Esophagus squamous epithelium (tissue), 5 donors: ENCODE measurements at regions not wholly inside any gene's neighbourhood (a gene's known extent, or its start where the extent isn't known, plus 50 kb on each side); places are given as distances from the start of the nearest gene placed in this dataset.

Source experiments
- DNase-seq: peaks from one replicate; lab custom pipeline; 2025; lab: John Stamatoyannopoulos, UW
- H3K27ac ChIP-seq, 4 donors: fragments of 200-600 bp; sonication (generic); one replicate each; pipeline ENCODE4 v1.5.1; 2016 to 2019; ENCODE audit warnings: mild to moderate bottlenecking in 1 of 4
- H3K27me3 ChIP-seq, 4 donors: fragments of 200-600 bp; sonication (generic); 1 replicate in 3 of 4; 2 replicates in 1 of 4; pipeline versions ENCODE4 v1.5.1 to v1.6.0; 2017 to 2021; ENCODE audit warnings: antibody characterized with exemption in 1 of 4
- H3K36me3 ChIP-seq, 3 donors: fragments of 200-600 bp; sonication (generic); one replicate each; pipeline ENCODE4 v1.5.1; 2016 to 2019
- H3K4me1 ChIP-seq, 3 donors: fragments of 200-600 bp; sonication (generic); one replicate each; pipeline ENCODE4 v1.5.1; 2017 to 2019
- H3K4me3 ChIP-seq, 4 donors: fragments of 200-600 bp; sonication (generic); 1 replicate in 3 of 4; 2 replicates in 1 of 4; pipeline ENCODE4 v1.5.1; 2016 to 2019; ENCODE audit warnings: mild to moderate bottlenecking in 2 of 4, moderate library complexity in 1 of 4
- H3K9me3 ChIP-seq, 3 donors: fragments of 200-600 bp; sonication (generic); one replicate each; pipeline ENCODE4 v1.5.1; 2016 to 2019
- CTCF ChIP-seq, 6 experiments: fragments of 450-650 bp in 4 of 6; fragments of 200-600 bp in 2 of 6; sonication (generic) in 2 of 6; IDR thresholded peaks; one replicate each; pipeline ENCODE4 v1.5.1; 2016 to 2019; ENCODE audit warnings: antibody characterized with exemption in 6 of 6, mild to moderate bottlenecking in 4 of 6, moderate library complexity in 4 of 6
- POLR2A ChIP-seq, 4 donors: fragments of 450-650 bp; IDR thresholded peaks; one replicate each; pipeline ENCODE4 v1.6.1; 2017; ENCODE audit warnings: antibody characterized with exemption in 4 of 4, mild to moderate bottlenecking in 4 of 4, moderate library complexity in 3 of 4
- WGBS, 2 donors: methylation state at CpG; one replicate each; pipeline ENCODE4 v1.1.5; 2018; 5-methylcytosine and 5-hydroxymethylcytosine counted together
- intact Hi-C: fragments of 100-400 bp; cut with DNase I; formaldehyde crosslinking; loops from one replicate; pipeline ENCODE4 v1.15.0; 2022
- donor health status: DM: yes; HTN: yes; CAD: no.

- DNase-seq = no peak
- Histone ChIP-seq H3K4me3 (no peak overlapping the region), H3K4me1 (no peaks in the 10 kb centered on the region), H3K27me3 (peaks cover 0 to 3% (median 0%) of the 10 kb centered on the region in 4 donors), H3K9me3 (no peaks in the 10 kb centered on the region), H3K27ac (no peak overlapping the region), H3K36me3 (no peaks in the 10 kb centered on the region)
- TF ChIP-seq POLR2A (IDR thresholded peaks at IDR 0.05) (no peak), CTCF (IDR thresholded peaks at IDR 0.05) (no peak)
- WGBS, 2 donors = 88 to 92% methylated on average over 2 of the region's 2 CpGs
- intact Hi-C loops = no loop called here
Observed at GRCh38 chr4:24411806-24412205, 172.5 kb downstream of the DHX15 start.

GRCh38 chr4:24411299-24411698 lies 173.1 kb downstream of the DHX15 start:
- Histone ChIP-seq H3K36me3 (no peaks in the 10 kb centered on the region), H3K4me3 (no peak overlapping the region), H3K9me3 (no peaks in the 10 kb centered on the region), H3K27me3 (peaks cover 0 to 3% (median 0%) of the 10 kb centered on the region in 4 donors), H3K4me1 (no peaks in the 10 kb centered on the region), H3K27ac (no peak overlapping the region)
- WGBS, 2 donors = 87 to 89% methylated on average over 2 of the region's 2 CpGs
- TF ChIP-seq POLR2A (IDR thresholded peaks at IDR 0.05) (no peak), CTCF (IDR thresholded peaks at IDR 0.05) (no peak)
- intact Hi-C loops = no loop called here
- no peak for DNase-seq

GRCh38 chr4:24408640-24409039 lies 175.7 kb downstream of the DHX15 start:
- TF ChIP-seq CTCF (IDR thresholded peaks at IDR 0.05) (no peak), POLR2A (IDR thresholded peaks at IDR 0.05) (no peak)
- Histone ChIP-seq H3K4me3 (no peak overlapping the region), H3K9me3 (no peaks in the 10 kb centered on the region), H3K27me3 (peaks cover 0 to 3% (median 0%) of the 10 kb centered on the region in 4 donors), H3K36me3 (no peaks in the 10 kb centered on the region), H3K27ac (no peak overlapping the region), H3K4me1 (no peaks in the 10 kb centered on the region)
- no peak for DNase-seq
- intact Hi-C loops = no loop called here
- WGBS, 2 donors = 72 to 83% methylated on average over 5 of the region's 5 CpGs

GRCh38 chr4:24405926-24406325 lies 178.4 kb downstream of the DHX15 start:
- intact Hi-C loops = no loop called here
- H3K27me3 ChIP-seq = no peaks in the 10 kb centered on the region
- 75 to 86% methylated on average over 5 of the region's 5 CpGs for WGBS, 2 donors

GRCh38 chr4:24405341-24405740 lies 179.0 kb downstream of the DHX15 start:
- no peaks in the 10 kb centered on the region for H3K27me3 ChIP-seq
- H3K27ac ChIP-seq = no peak overlapping the region
- TF ChIP-seq CTCF (IDR thresholded peaks at IDR 0.05) = no peak
- no peak for TF ChIP-seq POLR2A (IDR thresholded peaks at IDR 0.05)
- no peak overlapping the region for H3K4me3 ChIP-seq
- no peaks in the 10 kb centered on the region for H3K4me1 ChIP-seq
- no peaks in the 10 kb centered on the region for H3K9me3 ChIP-seq
- WGBS, 2 donors = 84 to 89% methylated on average over 5 of the region's 5 CpGs
- intact Hi-C loops = no loop called here
- DNase-seq = no peak
- H3K36me3 ChIP-seq = no peaks in the 10 kb centered on the region

More at GRCh38 chr4:24405926-24406325, 178.4 kb downstream of the DHX15 start:
- H3K4me1 ChIP-seq = no peaks in the 10 kb centered on the region
- no peak for DNase-seq
- no peak overlapping the region for H3K4me3 ChIP-seq
- no peaks in the 10 kb centered on the region for H3K9me3 ChIP-seq
- no peak overlapping the region for H3K27ac ChIP-seq
- H3K36me3 ChIP-seq = no peaks in the 10 kb centered on the region
- TF ChIP-seq POLR2A (IDR thresholded peaks at IDR 0.05) (no peak), CTCF (IDR thresholded peaks at IDR 0.05) (no peak)
